NAMALWA (cell line): ENCODE measurements at regions not wholly inside any gene's neighbourhood (a gene's known extent, or its start where the extent isn't known, plus 50 kb on each side); places are given as distances from the start of the nearest gene placed in this dataset.

Experiments
- DNase-seq: peaks from one replicate; pipeline ENCODE4 v3.0.0-alpha.2; 2015; ENCODE audit warnings: low spot score

DNA sequence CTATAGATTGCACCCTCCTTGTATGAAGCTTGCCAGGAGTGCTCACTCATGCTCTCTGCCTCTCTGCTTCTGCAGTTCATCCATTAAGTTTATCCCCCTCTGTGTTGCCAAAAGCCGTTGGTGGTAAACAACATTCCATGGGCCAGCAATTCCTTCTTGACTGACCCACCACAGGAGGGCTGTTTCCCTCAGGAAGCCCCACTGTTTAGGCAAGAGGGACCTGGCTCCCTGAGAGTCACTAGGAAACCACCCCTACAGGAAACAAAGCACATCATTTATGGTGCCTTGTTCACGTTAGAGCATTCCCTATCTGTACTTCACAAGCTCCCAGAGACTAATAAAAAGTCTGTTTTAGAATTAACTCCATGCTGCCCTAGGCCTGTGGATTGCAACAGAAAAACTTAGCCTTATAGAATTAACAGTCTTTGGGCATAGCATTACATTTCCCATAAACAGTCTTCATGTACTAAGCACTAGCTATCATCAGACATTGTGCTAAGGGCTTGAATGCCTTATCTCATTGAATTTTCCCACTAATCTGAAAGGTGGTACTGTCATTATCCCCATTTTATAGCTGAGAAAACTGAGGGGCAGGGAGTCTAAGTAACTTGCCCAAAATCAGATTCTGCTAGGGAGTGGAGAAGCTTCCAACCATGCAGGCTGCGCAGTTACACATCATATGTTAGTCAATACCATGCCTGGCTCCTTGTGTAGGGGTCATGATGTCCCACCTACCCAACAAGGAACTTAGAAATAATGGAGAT is 149.9 kb downstream of the SHQ1 start:
- no peak for DNase-seq

DNA sequence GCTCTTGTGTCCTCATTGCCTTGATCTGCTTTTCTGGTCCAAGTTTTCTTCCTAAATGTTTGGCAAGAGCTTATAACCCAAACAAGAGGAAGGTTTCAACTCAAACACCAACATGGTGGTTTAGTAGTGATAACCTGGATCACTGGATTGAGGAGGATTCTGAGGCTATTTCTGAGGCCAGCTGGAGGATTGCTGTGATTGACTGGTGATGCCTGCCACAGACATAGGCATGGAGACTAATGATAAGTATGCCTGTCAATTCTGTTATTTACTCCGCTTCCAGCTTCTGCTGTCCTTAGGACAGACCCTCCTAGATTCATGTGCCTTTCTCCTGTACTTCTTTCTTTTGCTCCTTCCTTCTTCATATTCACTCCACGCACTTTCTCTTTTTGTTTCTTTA is 150.5 kb downstream of the SHQ1 start:
- DNase-seq, result no peak

DNA sequence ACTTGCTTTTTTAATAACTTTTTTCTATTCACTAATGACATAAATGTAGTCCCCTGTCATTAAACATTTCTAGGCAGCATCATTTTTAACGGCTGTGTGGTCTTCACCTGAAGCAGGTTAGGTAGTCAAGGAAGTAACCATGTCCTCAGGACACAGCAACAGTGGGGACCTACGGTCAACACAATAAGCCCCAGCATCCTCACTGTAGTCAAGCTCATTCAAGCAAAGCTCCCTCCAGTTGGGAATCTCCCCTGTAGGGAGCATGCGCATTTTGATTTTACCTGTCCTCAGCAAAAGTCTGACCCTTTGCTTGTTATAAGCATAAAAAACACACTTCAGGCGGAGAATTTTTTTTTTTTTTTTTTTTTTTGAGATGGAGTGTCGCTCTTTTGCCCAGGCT is 151.4 kb downstream of the SHQ1 start:
- DNase-seq, result no peak

DNA sequence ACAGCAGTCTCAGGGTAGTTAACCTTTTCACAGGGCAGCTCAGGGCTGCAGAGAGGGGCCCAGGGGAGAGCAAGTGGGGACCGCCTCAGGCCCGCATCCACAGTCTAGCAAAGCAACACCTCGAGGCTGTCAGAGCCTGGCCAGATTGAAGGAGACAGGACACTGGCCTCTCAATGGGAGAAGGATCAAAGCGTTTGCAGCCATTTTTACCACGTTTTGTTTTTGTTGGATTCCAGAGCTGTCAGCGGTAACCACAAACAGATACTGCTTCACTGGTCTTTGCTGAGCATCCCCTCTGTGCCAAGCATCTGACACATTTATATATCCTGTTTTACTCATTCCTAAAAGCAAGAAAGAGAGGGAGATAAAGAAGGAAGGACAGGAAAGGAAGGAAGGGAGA is 153.8 kb downstream of the SHQ1 start:
- DNase-seq, result no peak

DNA sequence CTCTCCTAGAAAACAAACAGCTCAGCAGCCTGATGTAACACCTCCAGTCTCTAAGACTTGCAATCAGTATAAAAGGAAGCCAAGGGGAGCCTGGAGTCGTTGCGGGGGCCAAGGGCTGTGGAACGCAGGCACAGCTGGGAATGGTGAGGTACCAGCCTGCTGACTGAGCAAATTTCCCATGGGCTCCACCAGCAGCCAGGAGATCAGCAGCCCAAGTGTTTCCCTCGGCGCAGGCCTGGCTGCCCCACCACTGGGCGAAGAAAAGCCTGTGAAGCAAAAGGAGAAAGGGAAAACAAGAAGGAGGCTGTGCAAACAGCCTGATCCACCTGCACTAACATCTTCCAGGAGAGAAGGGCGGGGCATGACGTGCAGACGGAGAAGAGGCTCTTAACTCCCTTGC is 155.3 kb downstream of the SHQ1 start:
- DNase-seq, result no peak

DNA sequence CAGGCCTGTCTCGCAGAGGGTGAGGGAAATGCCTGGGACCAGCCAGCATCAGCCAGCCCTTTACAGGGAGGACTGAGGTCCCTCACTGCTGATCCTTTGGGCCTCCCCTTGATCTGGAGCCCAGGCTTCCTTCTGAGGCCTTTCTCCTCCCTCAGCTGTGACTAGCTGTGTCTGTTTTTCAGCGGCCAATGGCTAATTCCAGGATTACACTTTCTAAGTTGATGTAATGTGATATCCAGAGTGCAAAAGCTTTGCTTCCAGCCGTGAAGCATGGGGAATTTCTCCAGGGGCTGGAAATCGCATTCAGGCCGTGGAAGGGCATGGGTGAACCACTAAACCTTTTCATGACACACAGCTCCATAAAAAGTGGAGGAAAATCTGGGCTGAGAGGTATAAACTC is 157.6 kb downstream of the SHQ1 start:
- DNase-seq, result no peak

DNA sequence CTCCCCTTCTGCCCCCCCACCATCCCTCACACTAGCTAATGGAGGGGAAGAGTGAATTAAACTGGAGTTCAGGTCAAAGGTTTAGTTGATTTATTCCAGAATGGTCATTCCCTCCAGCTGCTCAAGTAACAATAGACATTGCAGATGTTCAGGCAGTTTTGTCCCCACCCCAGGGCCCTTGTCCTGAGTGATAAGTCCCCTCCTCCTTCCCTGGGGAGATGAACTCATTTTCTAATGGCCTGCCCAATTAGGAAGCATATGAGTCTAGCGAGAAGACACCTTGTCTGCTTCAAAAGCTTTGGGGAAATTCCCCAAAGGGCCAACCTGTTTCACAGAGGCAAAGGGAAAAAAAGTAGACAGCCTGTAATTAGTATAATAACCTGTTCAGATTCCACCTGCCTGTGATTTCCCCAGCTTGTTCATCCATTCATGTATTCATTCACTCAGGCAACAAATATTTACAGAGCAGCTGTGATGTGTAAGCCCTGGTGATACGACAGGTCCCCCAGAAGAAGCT is 165.3 kb downstream of the SHQ1 start:
- no peak for DNase-seq

DNA sequence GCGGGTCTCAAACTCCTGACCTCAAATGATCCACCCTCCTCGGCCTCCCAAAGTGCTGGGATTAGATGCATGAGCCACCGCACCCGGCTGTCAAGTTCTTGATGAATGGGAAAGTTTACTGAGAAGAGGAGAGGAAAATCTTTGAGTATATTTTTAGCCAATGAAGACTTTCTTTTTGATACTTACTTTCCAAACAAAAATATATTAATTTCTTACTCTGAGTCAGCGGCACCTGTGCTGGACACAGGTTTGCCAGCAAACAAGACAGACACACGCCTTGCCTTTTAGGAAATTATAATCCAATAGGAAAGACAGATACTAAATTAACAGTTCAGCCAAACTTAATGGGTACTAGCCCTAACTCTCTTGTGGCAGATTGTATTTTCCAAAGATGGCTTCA is 166.6 kb downstream of the SHQ1 start:
- DNase-seq, result no peak

DNA sequence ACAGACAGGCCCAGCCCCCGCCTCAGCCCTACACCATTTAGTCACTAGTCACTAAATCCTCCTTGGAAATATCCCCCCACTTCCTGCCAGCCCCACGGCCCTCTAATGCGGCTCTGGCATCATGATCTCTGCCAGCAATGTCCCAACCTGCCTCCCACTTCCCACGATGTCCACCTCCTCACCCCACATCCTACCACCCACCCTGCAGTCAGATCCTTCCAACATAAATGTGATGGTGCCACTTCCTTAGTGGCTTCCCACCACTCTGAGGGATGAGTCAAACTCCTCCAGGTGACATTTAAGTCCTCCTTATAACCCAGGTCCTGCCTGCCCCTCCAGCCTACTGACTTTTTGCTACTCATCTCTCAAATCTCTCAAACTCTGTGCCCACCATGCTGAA is 167.5 kb downstream of the SHQ1 start:
- DNase-seq, result no peak

DNA sequence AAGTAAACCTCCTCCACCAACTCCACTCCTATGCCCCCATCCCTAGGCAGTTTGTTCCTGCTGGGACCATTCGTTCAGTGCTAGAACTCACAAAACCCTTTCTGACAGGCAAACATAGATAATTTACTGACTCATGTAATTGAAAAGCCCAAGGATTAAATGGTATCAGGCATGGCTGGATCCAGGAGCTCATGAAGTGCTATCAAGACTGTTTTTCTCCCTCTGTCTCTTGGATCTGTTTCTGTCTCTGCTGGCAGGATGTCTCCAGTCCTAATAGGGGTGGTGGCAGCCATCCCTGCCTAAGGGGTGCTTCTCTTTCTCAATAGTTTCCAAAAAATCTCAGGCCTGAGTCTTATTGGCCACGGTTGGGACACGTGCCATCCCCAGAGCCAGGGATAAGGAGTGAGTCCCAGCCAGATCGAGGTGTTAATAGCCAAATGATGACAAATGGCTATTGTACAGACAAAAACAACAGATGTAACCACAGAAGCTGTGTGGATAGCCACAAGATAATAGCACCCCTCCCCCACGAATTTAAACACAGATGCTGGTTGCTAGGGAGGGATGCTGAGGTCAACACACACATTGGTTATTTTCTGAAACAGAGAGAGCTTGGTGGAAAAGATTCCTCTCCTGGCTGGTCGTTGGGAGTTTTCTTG is 168.6 kb downstream of the SHQ1 start:
- no peak for DNase-seq

DNA sequence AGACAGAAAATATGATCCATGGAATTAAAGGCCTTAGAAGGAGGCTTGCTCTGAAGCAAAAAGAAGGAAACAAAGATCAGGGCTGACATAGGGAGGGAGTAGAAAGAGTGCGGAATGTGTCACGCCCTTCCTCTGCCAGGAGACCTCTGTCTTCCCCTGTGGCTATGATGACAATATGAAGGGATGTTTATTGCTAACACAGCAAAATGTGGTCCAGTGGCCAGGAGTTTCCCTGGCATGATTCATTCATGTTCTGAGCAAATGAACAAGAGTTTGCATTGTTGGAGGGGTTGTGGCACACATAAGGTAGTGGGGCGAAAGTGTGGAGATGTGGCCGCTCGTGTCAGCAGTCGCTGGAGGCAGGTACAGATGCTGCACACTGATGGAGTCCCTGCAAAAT is 169.4 kb downstream of the SHQ1 start:
- no peak for DNase-seq

DNA sequence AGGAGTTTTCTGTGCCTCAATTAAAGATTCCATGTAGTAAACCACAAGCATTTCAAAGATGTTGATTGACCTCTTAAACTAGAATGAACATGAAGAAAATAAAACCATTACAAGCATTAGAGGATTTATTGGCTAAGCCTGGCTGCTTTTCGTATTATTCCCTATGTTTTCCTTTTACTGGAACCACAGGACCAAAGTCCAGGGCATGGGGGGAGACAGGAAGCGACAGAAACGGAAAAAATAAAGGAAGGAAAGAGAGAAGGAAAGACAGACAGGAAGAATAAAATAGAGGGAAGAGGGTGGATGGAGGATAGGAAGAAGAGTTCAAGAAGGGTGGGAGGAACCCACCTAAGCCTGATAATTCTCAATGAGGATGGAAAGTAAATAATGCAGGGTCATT is 169.9 kb downstream of the SHQ1 start:
- DNase-seq, result no peak

DNA sequence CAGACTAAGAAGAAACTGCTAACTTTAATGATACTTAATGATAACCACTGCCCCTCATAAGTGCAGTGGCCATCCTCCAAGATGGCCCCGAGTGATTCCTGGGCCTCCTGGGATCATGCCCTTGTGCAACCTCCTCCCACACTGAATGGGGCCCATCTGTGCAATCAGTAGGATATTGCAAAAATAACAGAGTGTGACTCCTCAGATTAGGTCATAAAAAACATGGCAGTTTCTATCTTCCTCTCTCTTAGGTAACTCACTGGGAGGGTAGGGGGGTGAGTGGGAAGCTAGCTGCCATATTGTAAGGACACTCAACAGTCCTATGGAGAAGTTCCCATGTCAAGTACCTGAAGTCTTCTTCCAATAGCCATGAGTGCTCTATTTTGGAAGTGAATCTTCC is 173.0 kb downstream of the SHQ1 start:
- DNase-seq, result no peak

DNA sequence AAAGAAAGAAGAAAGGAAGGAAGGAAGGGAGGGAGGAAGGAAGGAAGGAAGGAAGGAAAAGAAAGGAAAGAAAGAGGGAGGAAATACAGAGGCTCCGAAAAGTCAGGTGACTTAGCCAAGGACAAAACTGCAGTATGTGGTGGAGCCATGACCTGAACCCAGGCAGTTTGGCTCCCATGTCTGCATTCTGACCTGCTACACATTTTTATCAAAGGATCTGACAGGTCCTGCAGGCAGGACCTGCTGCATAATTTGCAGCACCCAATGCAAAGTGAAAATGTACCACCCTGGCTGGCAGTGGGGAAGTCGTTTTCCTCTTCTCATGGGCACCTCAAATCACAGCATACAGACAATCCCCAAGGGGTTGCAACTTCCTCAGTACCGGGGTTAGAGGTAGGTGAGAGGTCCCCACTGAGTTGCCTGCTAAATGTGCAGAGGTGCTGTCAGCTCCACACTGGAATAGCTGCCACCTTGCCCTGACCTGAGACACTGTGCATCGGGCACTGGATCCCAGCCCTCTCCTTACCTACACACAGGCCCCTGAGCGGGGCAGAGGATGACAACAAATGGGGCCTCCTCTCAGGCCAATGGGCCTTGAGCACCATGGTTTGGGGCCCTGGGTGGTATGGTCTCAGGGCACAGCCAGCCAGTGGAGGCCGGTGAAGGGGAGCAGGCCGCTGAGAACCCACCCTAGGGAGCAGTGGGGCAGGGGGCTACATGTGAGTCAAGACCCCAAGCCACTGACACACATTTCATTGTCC is 175.1 kb downstream of the SHQ1 start:
- DNase-seq, result no peak

DNA sequence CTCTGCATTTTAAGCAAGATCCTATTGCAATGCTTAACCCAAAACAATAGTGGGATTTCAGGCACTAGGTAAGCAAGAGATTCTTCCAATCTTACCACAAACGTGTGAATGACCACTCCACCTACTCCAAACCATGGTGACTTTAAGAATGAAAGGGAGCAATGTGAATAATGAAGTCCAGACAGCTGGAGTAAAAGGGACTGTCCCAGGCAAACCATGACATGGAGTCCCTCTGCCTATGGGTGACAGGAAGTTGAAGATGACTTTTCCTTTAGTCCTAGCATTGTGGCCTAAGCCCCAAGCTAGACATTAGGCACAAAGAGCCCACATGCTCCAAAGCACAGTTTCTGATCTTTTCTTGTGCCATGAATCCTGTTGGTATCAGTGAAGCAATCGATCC is 179.0 kb downstream of the SHQ1 start:
- DNase-seq, result no peak

DNA sequence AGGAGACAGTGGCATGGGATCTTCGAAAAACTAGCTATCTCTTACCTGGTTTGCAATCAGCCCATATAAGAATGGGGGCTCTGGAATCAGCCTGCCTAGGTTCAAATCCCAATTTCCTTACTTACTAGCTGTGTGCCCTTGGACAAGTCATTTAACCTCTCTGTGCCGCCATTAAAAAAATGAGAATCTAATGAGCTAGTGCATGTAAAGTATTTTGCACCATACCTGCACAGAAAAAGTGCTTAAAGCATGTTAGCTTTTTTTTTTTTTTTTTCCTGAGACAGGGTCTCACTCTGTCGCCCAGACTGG is 181.8 kb downstream of the SHQ1 start:
- DNase-seq, result no peak

DNA sequence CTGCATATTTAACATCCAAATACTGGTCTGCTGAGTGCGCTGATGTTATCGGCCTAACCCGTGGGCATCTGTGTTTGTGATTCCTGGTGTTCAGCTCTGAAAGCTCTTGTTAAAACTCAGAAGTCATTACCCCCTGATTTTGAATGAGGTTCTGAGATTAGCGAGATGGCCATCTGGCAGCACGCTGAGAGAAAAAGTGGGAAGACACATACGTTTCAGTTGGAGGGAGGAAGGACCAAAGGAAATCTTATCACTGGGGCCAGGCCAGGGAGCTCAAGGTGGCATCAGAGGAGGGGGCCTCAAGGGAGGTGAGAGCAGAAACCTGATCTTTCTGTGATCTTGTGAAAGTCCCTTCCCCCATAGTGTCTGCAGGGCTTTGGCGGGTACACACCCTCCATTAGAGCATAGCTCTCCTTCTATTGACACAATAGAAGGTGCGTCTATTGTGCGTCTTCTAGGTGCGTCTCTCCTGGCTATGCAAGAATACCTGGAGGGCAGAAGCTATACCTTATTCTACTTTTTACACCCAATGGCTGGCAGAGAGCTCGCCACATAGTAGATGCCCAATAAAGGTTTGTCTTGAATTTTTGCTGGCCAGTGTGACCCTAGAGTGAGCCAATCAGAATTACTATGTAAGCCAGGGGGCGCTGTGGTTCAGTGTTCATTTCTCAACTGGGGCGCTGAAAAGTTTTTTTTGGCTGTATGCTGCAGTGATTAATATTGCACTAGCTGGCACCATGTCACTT is 182.4 kb downstream of the SHQ1 start:
- peak; percentile 35 for DNase-seq

DNA sequence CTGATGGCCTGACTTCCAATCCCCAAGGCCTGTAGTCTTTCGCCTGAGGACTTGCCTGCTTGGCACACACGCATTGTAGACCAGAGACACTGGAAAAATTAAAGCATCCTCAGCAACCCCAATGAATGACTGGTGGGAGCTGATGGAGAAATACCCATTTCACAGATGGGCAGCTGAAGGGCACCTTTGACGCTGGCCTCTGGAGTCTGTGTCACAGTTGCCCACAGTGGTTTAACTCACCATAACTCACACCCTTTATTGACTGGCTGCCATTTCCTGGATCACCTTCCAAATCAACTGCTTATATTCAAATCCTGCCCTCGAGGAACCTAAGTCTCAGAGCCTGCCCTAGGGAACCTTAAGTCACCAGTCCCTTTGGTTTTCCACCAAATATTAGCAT is 183.1 kb downstream of the SHQ1 start:
- no peak for DNase-seq

DNA sequence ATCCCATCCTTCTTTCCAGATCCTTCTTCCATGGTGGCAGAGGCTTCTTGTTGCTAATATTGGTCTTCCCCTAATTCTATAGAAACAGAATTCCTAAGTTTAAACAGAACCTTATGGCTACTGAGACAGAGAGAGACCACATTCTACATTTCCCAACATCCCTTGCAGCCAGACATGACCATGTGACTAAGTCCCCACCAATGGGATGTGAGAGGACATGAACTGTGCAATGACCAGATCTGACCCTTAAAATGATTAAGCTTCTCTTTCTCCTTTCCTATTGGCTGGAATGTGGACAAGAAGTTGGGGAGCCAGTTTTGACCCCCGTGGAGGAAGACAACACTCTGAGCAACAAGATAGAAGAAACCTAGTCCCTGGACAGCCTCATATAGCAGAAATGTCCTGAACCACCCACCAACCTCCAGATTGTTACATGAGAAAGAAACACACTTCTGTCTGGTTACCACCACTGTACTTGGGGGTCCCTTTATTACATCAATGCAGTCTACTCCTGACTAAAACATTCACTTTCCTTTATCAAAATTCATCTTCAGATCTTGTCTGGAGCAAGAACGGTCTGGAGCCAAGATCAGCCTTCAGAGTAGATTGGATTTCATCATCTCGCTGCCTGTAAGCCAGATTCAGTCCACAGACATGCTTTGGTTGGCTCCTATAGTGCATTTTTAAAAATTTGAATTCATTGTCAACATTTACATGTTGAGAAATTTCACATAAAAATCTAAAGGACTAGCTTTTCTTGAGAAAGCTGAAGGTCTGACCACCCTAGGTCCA is 183.9 kb downstream of the SHQ1 start:
- DNase-seq, result no peak

DNA sequence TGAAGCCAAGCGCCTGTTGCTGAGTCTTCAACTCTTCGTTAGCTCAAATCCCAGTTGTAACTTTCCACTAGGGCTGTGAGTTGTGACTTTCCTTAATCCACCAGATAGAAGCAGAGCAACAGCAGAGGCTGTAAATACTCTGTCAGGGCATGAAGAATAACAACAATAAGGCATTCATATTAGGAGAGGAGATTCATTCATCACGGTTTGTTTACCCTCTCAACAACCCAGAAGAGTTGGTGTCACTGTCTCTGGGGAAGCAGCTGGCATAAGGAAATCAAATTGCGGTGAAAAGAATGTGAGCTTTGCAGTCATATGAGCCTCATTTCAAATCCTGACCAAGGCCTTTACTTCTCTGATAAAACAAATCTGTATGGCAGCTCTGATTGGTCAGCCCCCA is 184.8 kb downstream of the SHQ1 start:
- no peak for DNase-seq

DNA sequence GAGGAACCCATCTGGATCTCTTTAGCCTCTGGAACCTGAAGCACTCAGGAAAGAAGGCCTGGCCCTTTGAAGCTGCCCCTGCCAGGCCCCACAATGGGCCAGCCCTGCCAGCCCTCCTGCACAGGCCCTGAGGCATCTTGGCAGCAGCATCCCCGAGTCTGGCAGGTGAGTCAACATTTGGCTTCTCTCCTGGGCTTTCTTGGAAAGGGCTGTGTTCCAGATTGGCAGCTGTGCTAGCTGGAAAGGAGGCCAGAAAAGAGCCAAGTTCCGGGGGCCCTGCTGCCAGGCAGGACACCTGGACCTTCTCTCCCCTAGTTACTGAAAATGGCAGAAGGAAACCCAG is 187.2 kb downstream of the SHQ1 start:
- no peak for DNase-seq
